HG03520 (cell line): ENCODE measurements at regions not wholly inside any gene's neighbourhood (a gene's known extent, or its start where the extent isn't known, plus 50 kb on each side); places are given as distances from the start of the nearest gene placed in this dataset.
"Not testable (repeated sequence)": the region's sequence is repeated elsewhere in the genome, so short reads cannot be mapped to it uniquely, and the experiment has no call there.

Experiments used
- ATAC-seq: cut with Tn5 transposase; IDR thresholded peaks from one replicate; pipeline ENCODE4 v1.9.1; 2021; ENCODE audit warnings: mild to moderate bottlenecking, moderate library complexity; ENCODE audit not compliant: unreplicated experiment

GRCh38 chr12:127606476-127607015, 660.4 kb upstream of the TMEM132C start:
- ATAC-seq, result no peak

GRCh38 chr12:127607146-127607725, 659.7 kb upstream of the TMEM132C start:
- ATAC-seq, result no peak

GRCh38 chr12:127608359-127608758, 658.6 kb upstream of the TMEM132C start:
- ATAC-seq, result not testable (repeated sequence)

- no peak for ATAC-seq
Observed at GRCh38 chr12:127613056-127613455, 653.9 kb upstream of the TMEM132C start.

GRCh38 chr12:127619869-127620734, 646.9 kb upstream of the TMEM132C start:
- no peak for ATAC-seq

GRCh38 chr12:127620735-127621355, 646.1 kb upstream of the TMEM132C start:
- ATAC-seq, result no peak

- no peak for ATAC-seq
Observed at GRCh38 chr12:127621366-127621765, 645.6 kb upstream of the TMEM132C start.

- no peak for ATAC-seq
Observed at GRCh38 chr12:127623362-127623761, 643.6 kb upstream of the TMEM132C start.

GRCh38 chr12:127625176-127625771, 641.7 kb upstream of the TMEM132C start:
- ATAC-seq, result no peak

- ATAC-seq, result no peak
Observed at GRCh38 chr12:127628645-127629044, 638.3 kb upstream of the TMEM132C start.

GRCh38 chr12:127629066-127629820, 637.7 kb upstream of the TMEM132C start:
- no peak for ATAC-seq

GRCh38 chr12:127632461-127632860, 634.5 kb upstream of the TMEM132C start:
- no peak for ATAC-seq

GRCh38 chr12:127635838-127636237, 631.1 kb upstream of the TMEM132C start:
- ATAC-seq, result no peak

- ATAC-seq, result no peak
Observed at GRCh38 chr12:127636882-127637281, 630.1 kb upstream of the TMEM132C start.

GRCh38 chr12:127640181-127640886, 626.6 kb upstream of the TMEM132C start:
- ATAC-seq, result no peak

GRCh38 chr12:127642208-127642607, 624.8 kb upstream of the TMEM132C start:
- ATAC-seq, result no peak

- no peak for ATAC-seq
Observed at GRCh38 chr12:127648321-127648720, 618.6 kb upstream of the TMEM132C start.

- no peak for ATAC-seq
Observed at GRCh38 chr12:127649961-127650360, 617.0 kb upstream of the TMEM132C start.

- ATAC-seq, result no peak
Observed at GRCh38 chr12:127650626-127651025, 616.3 kb upstream of the TMEM132C start.

GRCh38 chr12:127652281-127652680, 614.7 kb upstream of the TMEM132C start:
- ATAC-seq, result no peak
